ENCODE measurements at regions not wholly inside any gene's neighbourhood (a gene's known extent, or its start where the extent isn't known, plus 50 kb on each side); places are given as distances from the start of the nearest gene placed in this dataset.

DNA sequence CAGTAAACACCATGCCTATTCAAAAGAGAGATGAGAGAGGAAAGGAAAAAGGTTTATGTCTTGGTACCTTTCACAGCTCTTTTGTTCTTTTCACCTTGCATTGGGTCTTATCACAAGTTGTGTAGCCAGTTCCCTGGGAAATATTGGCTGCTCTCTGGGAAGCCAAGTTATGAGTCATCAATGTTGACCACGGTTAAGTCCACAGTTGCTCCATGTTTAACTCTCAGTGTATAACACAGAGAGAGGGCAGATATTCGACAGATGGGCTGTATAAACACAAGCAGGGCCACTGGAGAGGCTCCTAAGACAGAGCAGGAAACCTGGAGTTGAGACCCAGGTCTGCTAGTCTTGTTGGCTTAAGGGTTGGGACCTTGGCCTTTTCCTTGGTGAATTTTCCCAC, 718.6 kb downstream of the QKI start:
- no peak for DNase-seq

DNA sequence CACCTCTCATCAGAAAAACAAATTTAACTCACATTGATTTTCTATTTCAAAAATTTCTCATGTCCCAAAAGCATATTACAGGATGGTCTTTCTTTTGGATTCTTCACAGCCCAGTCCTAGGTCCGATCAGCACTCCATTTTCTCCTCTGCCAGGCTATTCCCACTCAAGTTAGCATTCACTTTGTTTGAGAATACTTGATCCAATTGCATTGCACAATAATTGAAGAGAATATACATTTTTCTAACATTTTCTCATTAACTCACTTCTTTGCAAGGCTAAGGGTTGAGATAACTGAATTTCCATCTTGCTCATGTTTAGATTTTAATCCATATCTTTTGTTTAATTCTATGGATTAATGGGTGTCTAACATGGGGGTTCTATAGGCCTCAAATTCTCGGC, 716.1 kb downstream of the QKI start:
- DNase-seq, result no peak

DNA sequence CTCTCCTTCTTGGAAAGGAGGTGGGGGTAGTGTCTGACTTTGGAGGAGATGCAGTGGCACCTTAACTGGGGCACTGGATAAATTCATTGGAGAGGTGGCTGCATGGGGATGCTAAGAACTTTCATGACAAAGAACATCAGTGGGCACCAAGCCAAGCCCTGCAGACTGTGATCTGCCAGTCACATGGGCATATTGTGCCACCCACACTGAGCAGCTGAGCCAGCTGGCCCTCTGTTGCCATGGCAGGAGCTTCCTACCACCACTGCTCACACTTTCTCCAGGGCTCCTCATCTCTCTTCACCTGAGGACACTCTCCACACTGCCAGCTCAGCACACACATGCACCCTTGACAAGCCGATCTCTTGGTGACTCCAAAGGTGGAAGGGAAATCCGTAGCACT, 715.6 kb downstream of the QKI start:
- DNase-seq, result no peak

DNA sequence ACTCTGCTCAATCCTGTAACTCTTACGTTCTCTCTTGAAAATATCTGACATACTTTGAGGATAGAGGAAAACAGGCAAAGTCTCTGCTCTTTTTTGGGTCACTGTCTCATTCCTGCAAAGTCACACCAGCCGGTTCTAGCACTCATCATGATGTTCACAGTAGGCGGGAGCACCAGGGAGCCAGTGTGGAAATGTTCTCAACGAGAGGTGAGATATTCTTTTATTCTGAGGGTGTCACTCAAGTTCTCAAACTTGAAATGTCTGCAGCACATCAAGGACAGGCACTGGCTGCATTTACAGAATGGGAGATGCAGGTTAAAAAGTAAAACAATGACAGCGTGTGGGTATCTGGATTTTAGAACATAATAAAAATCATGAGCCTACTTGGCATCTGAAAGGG, 714.7 kb downstream of the QKI start:
- no peak for DNase-seq

DNA sequence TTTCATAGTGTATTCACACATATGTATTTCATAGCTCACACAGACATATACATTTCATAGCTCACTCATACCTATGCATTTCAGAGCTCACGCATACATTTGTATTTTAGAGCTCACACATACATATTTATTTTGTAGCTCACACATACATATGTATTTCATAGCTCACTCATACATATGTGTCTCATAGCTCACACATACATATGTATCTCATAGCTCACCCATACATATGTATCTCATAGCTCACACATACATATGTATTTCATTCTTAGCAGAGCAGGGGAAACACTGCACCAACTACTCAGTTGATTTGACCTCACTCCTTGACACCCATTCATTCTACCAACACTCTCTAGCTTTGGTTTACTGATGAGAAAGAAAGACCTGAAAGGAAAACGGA, 713.6 kb downstream of the QKI start:
- no peak for DNase-seq

DNA sequence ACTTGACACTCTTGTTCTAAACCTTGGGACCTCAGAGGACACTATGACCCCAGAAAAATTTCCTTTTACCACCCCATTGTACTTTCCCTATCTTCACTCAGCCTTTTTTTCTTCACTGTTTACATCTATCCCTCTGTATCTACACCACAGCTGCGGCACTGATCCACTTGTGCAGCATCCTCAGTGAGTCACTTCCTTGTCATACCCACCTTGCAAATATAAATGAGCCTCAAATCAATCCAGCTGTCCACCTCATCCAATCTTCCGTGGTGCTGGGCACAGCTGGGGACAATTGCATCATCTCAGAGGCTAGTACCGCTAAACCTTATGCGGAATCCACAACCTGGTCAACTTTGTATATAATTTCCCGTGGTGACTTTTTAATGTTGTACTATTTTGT, 710.5 kb downstream of the QKI start:
- DNase-seq, result no peak

DNA sequence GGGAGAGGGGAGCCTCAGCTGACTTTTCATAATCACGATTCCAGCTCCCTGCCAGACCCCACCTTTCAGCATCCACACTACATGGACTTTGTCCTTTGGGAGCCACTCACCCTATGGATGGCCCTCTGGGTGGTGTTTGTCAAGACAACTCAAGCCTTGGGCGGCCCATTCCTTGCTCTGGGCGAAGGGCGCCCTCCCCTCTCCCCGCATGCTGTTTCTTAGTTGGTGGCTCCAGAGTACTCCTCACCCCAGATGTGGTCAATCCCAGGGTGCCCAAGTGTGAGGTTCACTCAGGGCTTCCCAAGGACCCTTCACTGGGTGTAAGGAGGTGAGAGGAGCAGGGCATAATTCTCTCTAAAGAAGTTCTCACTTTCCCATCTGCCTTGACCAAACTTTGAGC, 710.0 kb downstream of the QKI start:
- no peak for DNase-seq

DNA sequence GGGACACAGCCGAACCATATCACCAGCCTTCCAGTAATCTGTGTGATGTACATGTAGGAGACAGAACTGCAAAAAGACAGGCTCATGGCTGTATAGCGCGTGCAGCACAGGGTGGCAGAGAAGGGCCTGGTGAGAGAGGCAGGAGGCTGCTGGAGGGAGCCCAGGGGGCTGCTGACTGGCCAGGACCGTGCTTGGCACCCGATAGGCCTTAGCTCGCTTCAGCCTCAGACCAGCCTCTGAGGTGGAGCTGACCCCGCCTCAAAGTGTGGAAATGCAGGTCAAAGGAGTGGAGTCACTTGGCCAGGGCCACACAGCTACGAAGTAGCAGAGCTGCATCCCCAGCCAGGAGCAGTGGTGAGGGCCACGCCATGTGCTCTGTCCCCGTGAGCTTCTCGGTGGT, 707.6 kb downstream of the QKI start:
- no peak for DNase-seq

DNA sequence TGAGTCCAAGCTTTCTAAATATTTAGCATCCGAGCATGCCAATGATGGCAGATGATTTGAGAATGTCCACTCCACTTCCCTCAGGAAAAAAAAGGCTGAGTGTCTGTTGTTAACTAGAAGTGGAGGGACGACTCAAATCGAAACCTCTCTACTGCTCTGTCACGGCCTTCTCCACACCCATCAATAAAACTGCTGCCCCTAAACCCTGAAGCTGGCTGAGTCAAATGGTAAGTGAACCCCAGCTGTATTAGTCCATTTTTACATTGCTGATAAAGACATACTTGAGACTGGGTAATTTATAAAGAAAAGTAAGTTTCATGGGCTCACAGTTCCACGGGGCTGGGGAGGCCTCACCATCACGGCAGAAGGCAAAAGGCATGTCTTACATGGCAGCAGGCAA, 707.0 kb downstream of the QKI start:
- DNase-seq, result no peak

DNA sequence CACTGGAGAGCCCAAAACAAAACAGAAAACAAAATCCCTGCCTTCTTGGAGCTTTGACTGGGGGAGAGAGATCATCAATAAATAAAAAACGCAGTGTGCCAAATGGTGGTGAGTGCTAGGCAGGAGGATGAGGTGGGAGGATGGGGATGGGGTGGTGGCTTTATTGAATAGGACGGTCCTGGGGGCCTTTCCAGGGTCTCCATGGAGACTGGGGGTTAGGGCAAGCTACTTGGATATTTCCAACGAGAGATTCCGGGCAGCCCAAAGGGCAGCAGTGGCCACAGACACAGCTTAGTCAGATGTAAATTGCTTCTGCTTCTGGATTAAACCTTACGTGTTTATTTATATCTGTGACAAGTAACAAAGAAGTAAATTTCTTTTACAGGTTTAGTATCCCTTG, 700.1 kb downstream of the QKI start:
- no peak for DNase-seq

DNA sequence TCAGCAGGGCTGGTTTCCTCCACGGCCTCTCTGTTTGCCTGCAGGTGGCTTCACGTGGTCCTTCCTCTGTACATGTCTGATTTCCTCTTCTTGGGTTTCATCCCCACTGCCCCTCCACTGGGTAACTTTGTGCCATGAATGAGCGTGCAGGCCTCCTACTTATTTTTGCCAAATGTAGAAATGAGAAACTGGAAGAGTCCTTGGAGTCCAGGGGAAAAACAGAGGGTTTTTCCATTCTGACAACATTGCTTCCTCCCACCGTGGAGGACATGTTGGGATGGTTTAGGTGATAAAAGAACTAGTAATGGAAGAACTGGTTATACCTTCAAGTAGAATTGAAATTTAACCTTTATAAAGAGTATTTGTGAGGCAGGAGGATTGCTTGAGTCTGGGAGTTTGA, 699.5 kb downstream of the QKI start:
- DNase-seq, result no peak

DNA sequence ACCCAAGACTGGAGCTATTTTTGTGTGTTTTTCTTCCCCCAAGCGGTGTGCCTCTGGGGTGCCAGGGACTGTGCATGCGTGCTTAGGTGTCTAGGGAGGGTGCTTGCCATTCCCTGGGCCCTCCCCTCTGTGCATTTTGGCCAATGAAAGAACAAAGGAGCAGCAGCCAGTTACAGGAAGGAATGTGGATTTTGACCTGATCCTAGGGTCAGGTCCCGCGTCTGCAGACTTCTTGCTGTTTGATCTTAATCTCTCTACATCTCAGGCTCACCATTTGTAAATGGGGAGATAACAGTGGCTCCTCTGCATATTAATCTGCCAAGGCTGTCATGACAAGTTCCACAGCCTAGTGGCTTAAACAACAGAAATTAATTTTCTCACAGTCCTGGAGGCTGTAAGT, 699.1 kb downstream of the QKI start:
- no peak for DNase-seq

DNA sequence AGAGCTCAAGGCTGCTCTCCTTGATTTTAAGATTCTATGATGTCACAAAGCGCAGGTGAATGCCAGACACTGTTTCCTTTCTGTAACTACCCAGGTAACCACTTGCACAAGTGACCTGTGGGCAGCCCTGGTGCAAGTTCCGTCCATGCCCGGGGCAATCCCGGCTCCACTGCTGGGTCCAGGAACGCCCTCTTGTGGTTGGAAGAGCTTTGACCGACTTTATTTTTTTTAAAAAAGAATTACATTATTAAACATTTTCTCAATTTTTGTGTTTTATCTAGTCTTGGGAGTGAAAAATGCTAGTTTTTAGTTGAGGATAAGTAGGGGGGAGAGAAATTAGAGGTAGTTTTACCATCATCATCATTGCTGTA, 695.2 kb downstream of the QKI start:
- no peak for DNase-seq

DNA sequence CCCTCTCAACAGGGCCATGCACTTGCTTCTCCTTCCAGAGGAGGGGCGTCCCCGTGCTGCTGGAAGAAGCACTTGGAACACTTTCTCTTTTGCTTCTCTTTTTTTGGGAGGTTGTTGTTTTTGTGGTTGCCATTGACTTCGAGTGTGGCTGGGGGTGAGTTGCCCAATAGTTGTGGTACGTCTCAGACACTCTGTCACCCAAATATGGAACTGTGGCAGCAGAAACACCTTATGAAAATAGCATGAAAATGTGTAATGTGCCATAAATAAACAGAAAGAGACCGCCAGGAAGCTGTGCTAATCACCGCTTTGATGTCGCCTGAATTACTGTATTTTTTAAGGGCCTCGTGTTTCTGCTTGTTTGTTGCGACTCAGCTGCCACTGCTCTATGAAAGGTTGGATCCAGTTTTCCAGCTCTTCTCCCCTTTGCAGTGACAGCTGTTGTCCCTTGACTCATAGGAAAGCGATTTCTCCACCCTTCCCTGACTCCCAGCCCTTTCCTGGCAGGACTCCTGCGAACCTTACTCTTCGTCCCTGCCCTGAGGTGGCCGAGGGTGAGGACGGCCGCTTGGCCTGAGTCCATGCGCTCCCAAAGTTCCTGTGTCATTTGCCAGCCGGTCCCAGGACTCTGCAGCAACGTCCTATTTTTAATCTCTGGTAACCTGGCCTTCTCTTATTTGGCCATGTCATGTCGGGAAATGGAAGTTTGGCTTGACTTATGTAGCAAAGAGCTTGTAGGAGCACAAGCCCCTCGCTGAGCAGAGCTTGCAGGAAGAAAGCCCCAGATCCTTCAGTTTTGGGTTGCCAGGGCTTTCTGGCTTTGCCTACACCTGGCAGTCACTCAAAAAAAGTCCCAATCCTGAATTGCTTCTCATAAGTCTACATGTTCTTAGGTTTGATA, 694.6 kb downstream of the QKI start:
- DNase-seq, result peak in 1 of 5 experiments; percentile 4

DNA sequence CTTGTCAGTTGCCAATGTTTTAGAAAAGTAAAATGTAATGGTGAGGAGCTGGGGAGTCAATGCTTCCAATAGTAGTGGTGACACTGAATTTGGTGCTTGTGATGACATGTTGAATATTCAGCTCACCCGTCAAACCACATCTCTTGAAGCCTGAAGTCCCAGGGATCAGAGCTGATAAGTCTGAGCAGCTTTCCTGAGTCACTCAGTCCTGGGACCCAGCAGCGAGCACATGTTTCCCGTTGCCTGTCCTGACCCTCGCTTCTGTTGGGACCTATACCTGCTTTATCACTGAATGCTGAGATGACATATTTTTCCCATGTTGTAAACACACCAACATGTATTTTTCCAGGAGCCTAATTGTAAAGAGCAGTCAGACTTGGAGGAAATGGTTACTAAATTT, 693.6 kb downstream of the QKI start:
- DNase-seq, result no peak

DNA sequence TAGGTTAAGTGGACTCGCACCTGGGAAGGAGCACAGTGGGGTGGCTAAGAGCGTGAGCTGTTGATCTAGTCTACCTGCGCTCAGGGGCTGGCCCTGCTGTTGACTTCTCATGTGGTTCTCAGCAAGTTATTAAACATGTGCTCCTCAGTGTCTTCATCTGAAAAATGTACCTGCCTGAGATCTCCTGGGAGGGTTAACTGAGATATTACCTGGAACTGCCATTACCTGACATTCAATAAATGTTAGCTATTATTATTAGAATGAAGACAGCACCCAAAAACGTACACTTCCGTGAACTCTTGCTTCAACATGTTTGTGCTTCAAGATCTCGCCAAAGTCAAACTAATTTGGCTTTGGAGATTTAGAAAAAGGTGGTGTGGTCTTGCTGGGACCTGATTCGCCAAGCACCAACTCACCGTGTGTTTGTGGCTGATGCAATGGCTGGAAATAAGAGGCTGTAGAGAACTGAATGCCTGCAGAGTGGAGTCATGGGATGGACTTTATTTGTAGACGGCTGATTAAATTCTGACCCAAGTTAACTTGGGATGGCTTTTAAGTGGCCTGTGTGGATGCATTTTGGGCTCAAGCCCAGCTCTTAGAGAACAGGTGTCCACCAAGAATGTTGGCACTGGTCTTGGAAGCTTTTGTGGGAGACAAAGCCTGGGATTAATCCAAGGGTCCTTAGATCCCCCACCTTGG, 692.9 kb downstream of the QKI start:
- DNase-seq, result no peak

DNA sequence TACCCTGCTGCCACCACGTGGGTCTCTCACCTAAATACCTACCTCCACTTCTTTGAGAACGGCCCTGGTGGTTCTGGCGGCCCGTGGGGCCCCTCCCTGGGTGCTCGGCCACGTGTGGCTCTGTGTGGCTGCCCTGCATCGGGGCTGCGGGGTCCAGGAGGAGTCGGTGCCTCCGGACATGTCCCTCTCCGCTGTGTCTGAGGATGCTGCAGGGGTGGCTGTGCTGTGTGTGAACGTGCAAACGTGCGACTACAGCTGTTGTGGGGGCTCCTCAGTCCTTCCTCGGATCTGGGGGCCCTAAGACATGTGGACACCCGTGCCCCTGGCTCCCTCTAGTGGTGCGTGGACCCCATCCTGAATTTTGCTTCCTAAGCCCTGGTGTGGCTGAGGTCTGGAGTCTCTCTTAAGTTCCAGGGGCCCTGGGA, 691.8 kb downstream of the QKI start:
- no peak for DNase-seq

DNA sequence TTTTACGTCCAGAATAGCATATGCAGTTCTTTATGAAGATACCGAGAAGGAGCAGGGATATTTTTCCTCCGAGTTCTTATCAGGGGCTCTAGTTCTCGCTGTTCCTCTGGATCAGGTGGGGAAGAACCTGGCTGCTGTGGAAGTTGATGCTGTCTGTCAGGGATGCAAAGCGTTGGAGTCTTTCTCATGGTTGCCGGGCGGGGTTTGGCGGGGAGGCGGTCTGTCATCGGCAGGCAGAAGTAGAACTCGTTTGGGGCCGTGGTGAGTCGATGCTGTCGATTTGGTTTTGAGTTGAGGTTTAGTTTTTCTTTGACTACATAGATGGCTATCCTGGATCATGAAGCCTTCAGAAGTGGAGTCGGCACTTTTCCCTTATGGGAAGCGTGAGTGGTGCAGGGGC, 691.2 kb downstream of the QKI start:
- DNase-seq, result no peak

DNA sequence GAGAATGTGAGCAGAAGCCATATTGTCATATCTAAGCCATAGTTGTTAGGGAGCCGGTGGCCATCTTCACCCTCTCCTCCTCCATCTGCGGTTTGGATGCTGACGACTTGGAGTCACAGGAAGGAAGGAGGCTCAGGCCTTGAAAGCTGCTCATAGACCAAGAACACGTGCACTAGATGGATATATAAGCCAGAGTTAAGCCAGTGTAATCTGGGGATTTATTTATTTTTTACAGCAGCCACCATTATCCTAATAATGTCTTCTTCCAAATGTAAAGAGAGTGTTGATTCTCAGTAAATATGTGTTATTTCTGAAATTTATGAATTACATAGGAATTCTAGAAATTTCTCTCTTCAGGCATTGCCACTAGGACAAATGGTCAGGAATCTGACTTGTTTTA, 689.9 kb downstream of the QKI start:
- DNase-seq, result no peak

DNA sequence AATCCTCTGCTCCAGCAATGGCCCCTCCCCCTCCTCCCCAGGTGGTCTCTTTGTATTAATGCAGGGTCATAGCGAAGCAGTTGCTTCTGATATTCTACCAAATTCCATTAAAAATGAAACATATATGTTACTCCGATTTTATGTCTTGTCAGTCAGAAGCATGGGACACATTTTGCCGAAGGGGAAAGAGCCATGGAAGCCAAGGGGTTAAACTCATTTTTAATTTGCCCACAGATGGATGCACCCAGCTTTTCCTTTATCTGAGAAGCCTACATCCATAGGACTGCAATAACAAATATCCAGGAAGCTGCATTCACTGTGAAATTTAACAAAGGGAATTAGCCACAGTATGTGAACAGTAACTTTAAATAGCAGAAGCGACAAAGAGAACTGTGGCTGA, 688.2 kb downstream of the QKI start:
- DNase-seq, result no peak

DNA sequence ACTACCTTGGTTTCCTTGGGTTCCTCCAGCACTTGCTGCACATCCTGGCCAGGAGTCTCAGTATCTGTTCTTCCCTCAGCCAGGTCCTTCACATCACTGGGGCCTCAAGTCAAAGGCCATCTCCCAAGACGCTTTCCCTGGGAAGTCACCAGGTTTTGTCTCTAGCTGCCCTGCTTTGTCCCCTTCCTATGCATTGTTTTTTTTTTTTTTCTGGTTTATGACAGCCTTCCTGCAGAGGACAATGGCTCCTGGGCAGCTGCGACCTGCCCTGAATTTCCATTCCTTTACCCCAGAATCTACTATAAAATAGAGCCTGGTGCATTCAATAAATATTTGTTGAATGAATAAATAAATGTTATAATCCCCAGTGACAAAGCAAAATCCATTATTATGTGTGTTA, 687.3 kb downstream of the QKI start:
- no peak for DNase-seq

DNA sequence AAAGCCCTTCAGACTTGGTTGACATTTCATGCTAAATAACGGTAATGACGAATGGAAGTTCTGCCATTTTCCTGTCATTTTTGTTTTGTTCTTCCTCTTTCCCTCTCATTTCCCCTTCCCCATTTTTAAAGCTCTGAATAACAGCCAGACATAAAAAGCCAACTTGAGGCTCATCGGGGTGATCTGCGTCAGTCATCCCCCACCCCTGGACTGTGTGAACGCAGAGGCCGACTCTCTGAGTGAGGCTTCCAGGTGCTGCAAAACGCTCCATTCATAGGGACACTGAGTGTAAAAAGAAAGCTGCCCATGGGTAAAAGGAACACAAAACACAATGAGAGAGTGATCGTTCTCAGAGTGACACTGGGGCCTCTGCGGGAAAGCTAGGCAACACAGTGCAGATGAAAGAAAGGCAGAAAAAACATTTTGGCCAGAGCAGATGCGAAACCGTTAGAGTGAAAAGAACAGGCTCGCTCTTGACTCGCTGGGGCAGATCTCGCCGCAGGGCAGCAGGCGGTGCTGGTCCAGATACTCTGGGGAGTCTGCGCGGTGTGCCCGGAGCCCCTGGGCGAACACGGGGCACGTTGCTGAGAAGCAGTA, 684.8 kb downstream of the QKI start:
- DNase-seq, result no peak

DNA sequence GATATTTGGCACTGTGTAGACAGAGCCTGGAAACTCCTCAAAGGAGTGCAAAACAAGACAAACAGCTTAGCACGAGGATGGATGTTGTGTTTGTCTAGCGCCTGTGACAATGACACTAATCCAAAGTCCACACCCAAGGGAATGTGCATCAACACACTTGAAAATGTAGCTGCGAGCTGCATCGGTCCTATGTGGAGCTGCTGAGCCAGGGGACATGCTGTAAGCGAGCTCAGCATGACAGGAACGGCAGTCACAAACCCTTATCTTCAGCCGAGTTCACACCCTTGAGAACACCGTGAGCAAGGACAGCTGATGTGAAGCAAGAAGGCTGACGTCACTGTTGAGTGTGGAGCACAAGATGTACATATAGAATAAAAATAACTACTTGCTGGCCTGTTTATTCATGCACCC, 684.3 kb downstream of the QKI start:
- no peak for DNase-seq
